Right lung (tissue), 2 donors: ENCODE measurements at regions not wholly inside any gene's neighbourhood (a gene's known extent, or its start where the extent isn't known, plus 50 kb on each side); places are given as distances from the start of the nearest gene placed in this dataset.

Source experiments
- DNase-seq, 2 donors: peaks; one replicate each; pipeline ENCODE4 v3.0.0-alpha.2; 2013

DNA sequence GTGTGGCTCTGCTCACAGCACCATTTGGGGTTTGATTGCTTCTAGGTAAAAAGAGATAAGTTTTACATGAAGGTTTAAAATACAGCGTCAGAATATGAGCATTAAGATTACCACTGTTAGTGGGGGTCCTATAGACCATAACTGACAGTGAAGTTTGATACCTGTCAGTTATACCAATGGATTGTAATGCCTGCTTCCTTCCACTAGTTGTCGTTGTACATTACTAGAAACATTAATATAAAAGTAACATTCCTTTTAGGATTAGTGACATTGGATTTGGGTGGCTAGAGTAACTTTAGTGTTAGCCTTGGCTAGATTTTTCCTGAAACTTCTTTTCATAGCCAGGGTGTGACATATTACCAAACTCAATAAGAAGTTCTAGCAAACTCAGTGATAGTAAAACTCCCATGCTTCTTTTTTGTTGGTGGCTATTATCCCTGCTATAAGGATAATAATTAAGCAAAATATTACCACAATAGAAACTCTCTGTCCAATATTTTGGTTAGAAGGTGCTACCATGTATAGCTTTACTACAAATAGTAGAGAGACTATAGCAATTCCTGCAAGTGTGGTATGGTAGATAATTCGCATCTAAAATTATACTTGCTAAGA, 57.1 kb downstream of the FAM181B start:
- DNase-seq: no peak

DNA sequence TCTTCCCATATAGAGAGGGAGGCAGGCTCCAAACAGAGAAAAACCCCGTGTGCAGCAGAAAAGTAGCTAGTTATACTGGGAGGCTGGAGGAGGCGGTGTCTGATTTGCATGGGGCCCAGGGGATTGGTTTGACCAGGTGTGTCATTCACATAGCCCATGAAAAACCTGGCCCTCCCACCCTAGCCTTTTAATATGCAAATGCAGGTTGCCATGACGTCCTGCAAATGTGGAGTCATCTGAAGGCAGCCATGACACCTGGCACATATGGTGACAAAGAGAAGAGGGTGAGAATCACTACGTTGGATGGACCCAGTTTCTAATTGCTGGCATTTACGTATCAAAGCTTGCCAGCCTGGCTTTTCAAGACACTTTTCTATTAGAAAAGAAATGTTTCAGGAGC, 57.8 kb downstream of the FAM181B start:
- DNase-seq: no peak

GRCh38 chr11:82673631-82674030, 60.0 kb downstream of the FAM181B start:
- DNase-seq: no peak

- no peak for DNase-seq
Measured at GRCh38 chr11:82671451-82671850, 62.2 kb downstream of the FAM181B start.

DNA sequence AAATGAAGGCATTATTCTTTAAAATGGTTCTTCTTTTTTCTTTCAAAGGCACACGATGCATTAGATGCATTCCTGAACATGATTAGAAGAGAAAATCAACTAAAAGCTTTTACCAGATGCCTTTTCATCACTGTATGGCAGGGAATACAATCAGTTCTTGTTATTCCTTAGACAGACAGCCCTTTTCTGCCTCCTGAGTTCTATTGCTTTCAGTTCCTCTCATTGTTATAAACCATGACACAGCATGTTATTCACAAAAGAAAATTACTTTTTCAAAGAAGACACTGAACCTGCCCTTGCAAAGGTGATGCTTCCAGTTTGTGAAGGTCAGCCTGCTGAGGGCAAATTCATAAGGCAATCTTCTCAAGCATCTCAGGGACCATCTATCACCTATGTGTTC, 70.1 kb downstream of the FAM181B start:
- DNase-seq: no peak

GRCh38 chr11:82653752-82654151, 79.9 kb downstream of the FAM181B start:
- DNase-seq: no peak

DNA sequence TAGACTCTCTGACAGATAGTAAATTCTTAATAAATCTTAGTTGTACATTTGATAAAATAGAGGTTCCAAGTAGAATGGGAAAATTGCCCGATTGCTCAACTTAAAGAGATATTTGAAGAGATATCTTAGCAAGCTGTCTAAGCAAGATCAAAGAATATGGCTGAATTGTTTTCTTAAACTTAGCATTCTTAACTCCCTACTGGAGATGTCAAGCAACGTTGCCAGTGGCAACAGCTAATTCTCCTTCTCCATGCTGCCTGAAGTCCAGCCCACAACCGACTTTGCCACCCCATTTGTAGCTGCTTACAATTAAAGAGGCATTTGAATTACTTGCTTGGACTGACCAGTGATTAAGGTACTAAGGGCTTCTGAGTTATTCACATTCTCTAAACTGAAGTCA, 94.4 kb downstream of the FAM181B start:
- peak; percentile 13 to 19 for DNase-seq

- DNase-seq: no peak
Measured at GRCh38 chr11:82636615-82637014, 97.0 kb downstream of the FAM181B start.

- DNase-seq: no peak
Measured at GRCh38 chr11:82634091-82634490, 99.6 kb downstream of the FAM181B start.

GRCh38 chr11:82631722-82632630, 101.7 kb downstream of the FAM181B start:
- DNase-seq: peak; percentile 8 to 27

GRCh38 chr11:82610671-82611070, 123.0 kb downstream of the FAM181B start:
- DNase-seq: no peak

GRCh38 chr11:82606738-82607137, 126.9 kb downstream of the FAM181B start:
- no peak for DNase-seq

- DNase-seq: peak in 1 of 2 donors; percentile 9
Measured at GRCh38 chr11:82601711-82602110, 132.0 kb downstream of the FAM181B start.

- DNase-seq: peak in 1 of 2 donors; percentile 7
Measured at GRCh38 chr11:82599836-82600235, 133.8 kb downstream of the FAM181B start.

DNA sequence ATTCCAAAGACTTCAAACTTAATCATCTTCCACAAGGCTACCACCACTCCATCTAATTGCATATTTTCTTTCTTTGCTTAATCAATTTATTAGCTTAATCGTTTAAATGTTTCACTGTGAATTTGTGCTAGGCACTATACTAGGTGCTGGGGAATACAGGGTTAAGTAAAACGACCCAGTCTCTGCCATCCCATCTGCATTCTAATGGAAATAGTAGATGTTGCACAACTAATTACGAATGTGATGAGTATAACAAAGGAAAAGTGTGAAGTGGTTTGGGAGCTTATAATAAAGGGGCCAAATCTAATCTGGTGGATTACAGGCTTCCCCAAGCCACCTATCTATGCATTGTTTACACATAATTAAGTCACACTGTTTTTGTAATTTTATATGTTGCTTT, 147.1 kb downstream of the FAM181B start:
- DNase-seq: no peak

GRCh38 chr11:82577246-82577645, 156.4 kb downstream of the FAM181B start:
- DNase-seq: no peak

GRCh38 chr11:82560836-82561235, 172.8 kb downstream of the FAM181B start:
- DNase-seq: no peak

DNA sequence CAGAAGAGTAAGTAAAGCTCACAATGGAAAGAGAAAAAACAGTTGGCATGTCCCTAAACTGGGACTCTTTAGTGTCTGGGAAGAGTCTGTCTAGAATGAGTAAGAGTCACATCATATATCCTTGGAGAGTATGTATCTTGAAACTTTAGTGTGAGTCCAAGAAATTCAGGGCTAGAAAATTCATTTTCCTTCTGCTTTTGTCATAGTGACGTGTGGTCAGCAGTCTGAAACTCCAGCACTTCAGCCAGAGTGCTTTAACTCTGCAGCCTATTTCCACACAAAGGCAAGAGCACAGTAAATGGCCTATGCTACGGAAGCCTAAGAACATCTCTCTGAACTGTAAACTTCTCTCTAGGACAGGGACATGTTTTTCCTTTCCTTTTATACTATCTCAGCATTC, 174.1 kb downstream of the FAM181B start:
- DNase-seq: no peak

DNA sequence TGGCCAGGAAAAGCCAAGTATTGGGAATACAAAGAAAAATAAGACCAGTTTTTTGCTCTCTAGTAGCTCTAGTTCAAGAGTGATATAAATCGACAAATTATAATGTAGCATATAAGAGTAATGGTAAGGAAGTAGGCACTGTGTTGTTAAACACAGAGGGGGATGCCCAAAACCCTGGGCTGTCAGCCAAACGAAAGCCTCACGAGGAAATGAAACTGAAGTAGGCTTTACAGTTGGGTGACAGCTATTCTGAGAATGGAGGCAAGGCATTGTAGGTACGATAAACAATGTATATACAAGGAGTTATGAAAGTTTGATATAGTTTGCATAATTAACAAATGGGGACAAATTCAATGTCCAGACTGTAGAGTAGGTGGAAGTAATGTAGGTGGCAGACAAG, 176.4 kb downstream of the FAM181B start:
- DNase-seq: no peak

DNA sequence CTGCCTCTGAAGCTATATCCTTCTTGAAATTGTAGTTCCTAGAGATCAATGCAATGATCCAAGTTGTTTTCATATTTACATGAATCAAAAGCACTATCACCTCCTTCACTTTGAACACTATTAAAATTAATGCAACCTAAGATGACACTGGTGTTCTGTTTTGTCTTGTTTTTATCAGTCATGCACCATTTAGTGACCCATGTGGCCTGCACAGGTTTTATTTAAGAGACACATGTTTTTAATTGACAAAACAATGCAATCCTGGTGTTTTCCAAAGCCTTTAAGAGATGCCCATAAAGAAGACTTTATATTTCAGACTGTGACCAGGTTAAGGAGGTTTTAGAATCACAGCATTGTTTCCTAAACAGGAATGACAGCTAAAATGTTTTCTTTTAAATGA, 177.5 kb downstream of the FAM181B start:
- DNase-seq: no peak

DNA sequence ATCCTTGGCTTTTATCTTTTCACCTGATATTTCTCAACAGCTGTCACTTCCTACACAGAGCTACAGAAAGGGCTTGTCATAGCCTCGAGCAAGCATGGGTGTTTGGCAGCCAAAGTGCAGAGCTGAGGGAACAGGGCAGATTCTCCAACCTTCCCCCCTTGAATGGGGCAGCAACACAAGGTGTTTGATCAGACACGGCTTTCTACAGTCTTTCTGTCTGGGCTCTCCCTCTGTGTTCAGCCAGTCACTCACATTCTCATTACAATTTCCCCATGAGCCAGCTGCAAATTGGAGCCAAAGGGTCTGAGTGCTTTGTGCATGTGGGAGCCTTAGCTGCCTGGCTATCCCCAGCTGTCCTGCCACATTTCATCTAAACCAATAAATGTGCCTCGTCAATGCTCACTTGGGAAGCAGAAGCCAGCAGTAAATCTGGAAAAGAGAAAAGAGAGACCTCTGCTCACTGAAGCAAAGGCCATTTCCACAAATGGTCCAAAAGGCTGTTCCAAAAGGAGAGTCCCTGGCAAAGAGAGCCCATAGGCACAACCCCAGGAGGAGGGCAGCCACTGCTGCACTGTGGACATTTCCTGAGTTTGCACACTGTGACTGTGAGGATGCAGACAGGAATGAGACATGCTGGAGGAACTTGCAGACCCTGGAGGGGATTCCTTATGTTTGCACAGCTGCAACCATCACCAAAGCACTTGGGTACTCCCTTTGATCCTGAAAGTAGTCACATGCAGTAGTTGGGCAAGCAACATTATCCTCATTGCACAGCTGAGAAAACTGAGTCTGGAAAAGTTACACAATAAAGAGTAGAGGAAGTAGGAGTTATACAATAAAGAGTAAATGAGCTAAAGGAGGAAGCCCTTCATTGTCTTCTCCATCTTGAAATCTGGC, 186.8 kb downstream of the FAM181B start:
- no peak for DNase-seq

- no peak for DNase-seq
Measured at GRCh38 chr11:82539669-82540068, 194.0 kb downstream of the FAM181B start.
